Naive thymus-derived CD4-positive, alpha-beta T cell (primary cell): ENCODE measurements at regions not wholly inside any gene's neighbourhood (a gene's known extent, or its start where the extent isn't known, plus 50 kb on each side); places are given as distances from the start of the nearest gene placed in this dataset.

ENCODE experiments used
- ATAC-seq: fragments of 150-1000 bp; cut with Tn5 transposase; 2 replicates; pipeline ENCODE4 v1.10.0; 2021; ENCODE audit warnings: mild to moderate bottlenecking, moderate library complexity
- CTCF ChIA-PET: fragments of 350-600 bp; sonication (Branson Sonifier 250); formaldehyde crosslinking; loops from one replicate; lab custom pipeline; 2021; ENCODE audit warnings: antibody characterized with exemption; lab: Charles Lee
- POLR2A ChIA-PET: fragments of 350-600 bp; sonication (Branson Sonifier 250); formaldehyde crosslinking; loops from one replicate; lab custom pipeline; 2021; ENCODE audit warnings: antibody characterized with exemption, inconsistent platforms; lab: Charles Lee
- DNase-seq, 9 donors: peaks; one replicate each; pipeline versions ENCODE4 v3.0.0 to v3.0.0-alpha.2; 2020 to 2022; ENCODE audit warnings: mixed read lengths in 1 of 9
- H3K27ac ChIP-seq: one replicate; pipeline ENCODE4 v1.7.0; 2013; ENCODE audit warnings: mild to moderate bottlenecking, low read depth, low read length, moderate library complexity
- H3K27me3 ChIP-seq, 2 donors: one replicate each; pipeline ENCODE4 v1.7.0; 2013; ENCODE audit warnings: low read length in 2 of 2, mild to moderate bottlenecking in 2 of 2, moderate library complexity in 2 of 2; ENCODE audit not compliant: control insufficient read depth in 2 of 2, insufficient read depth in 2 of 2
- H3K36me3 ChIP-seq, 3 experiments: 1 replicate in 2 of 3; 2 replicates in 1 of 3; pipeline ENCODE4 v1.7.0; 2013; ENCODE audit warnings: low read length in 3 of 3, mild to moderate bottlenecking in 3 of 3, moderate library complexity in 1 of 3; ENCODE audit not compliant: insufficient read depth in 3 of 3, control insufficient read depth in 2 of 3
- H3K4me1 ChIP-seq, 2 donors: one replicate each; pipeline ENCODE4 v1.7.0; 2013; ENCODE audit warnings: low read length in 2 of 2, mild to moderate bottlenecking in 2 of 2, moderate library complexity in 1 of 2; ENCODE audit not compliant: control insufficient read depth in 2 of 2, insufficient read depth in 2 of 2
- H3K4me3 ChIP-seq: 2 replicates; pipeline ENCODE4 v1.7.0; 2013; ENCODE audit warnings: mild to moderate bottlenecking, low read length
- H3K9me3 ChIP-seq, 3 experiments: 1 replicate in 2 of 3; 2 replicates in 1 of 3; pipeline ENCODE4 v1.7.0; 2013; ENCODE audit warnings: low read length in 3 of 3; ENCODE audit not compliant: control insufficient read depth in 2 of 3
- H3K27ac Mint-ChIP-seq, 9 donors: one replicate each; pipeline ENCODE4 v1.8.0; 2020 to 2022; ENCODE audit warnings: mixed read lengths in 9 of 9, mild to moderate bottlenecking in 8 of 9, moderate library complexity in 5 of 9, inconsistent platforms in 2 of 9
- H3K27me3 Mint-ChIP-seq, 5 donors: one replicate each; pipeline ENCODE4 v1.8.0; 2021 to 2022; ENCODE audit warnings: mixed read lengths in 5 of 5, mild to moderate bottlenecking in 1 of 5
- H3K36me3 Mint-ChIP-seq, 5 donors: one replicate each; pipeline ENCODE4 v1.8.0; 2020 to 2022; ENCODE audit warnings: mixed read lengths in 5 of 5, mild to moderate bottlenecking in 3 of 5, inconsistent platforms in 1 of 5
- H3K4me1 Mint-ChIP-seq, 7 donors: one replicate each; pipeline ENCODE4 v1.8.0; 2020 to 2022; ENCODE audit warnings: mixed read lengths in 7 of 7, mild to moderate bottlenecking in 3 of 7, inconsistent platforms in 1 of 7
- H3K4me3 Mint-ChIP-seq, 10 donors: one replicate each; pipeline ENCODE4 v1.8.0; 2020 to 2022; ENCODE audit warnings: mild to moderate bottlenecking in 10 of 10, mixed read lengths in 10 of 10, moderate library complexity in 6 of 10, inconsistent platforms in 2 of 10
- H3K9me3 Mint-ChIP-seq, 11 donors: one replicate each; pipeline ENCODE4 v1.8.0; 2020 to 2022; ENCODE audit warnings: mixed read lengths in 11 of 11, mild to moderate bottlenecking in 4 of 11, inconsistent platforms in 1 of 11, moderate library complexity in 1 of 11
- intact Hi-C, 2 donors: fragments of 100-400 bp; cut with micrococcal nuclease; formaldehyde crosslinking; loops; one replicate each; pipeline ENCODE4 v1.15.1; 2023

GRCh38 chr13:60265566-60265965 is 101.8 kb upstream of the DIAPH3 start:
- no peak for DNase-seq
- peaks cover 0 to 3% (median 0%) of the 10 kb centered on the region in 7 donors for H3K4me1 Mint-ChIP-seq
- POLR2A ChIA-PET: no interaction called here
- H3K27me3 Mint-ChIP-seq: peaks cover 3 to 23% (median 17%) of the 10 kb centered on the region in 5 donors
- H3K27ac Mint-ChIP-seq: no peak overlapping the region
- no peaks in the 10 kb centered on the region for H3K4me1 ChIP-seq
- H3K27ac ChIP-seq: no peak overlapping the region
- H3K4me3 ChIP-seq: no peak overlapping the region
- ATAC-seq: no peak
- peaks cover 0 to 5% (median 0%) of the 10 kb centered on the region in 5 donors for H3K36me3 Mint-ChIP-seq
- H3K36me3 ChIP-seq: no peaks in the 10 kb centered on the region
- no peaks in the 10 kb centered on the region for H3K9me3 ChIP-seq
- CTCF ChIA-PET: no interaction called here
- H3K27me3 ChIP-seq: no peaks in the 10 kb centered on the region
- peaks cover 0 to 5% (median 3%) of the 10 kb centered on the region in 11 donors for H3K9me3 Mint-ChIP-seq
- H3K4me3 Mint-ChIP-seq: no peak overlapping the region
- intact Hi-C loops: loop anchor here in 1 of 2 donors (5.0 kb wide), 2 partner anchors 103 to 167 kb away; partner anchors contain the start of gene DIAPH3

- H3K4me1 Mint-ChIP-seq: peaks cover 0 to 3% (median 0%) of the 10 kb centered on the region in 7 donors
- H3K9me3 ChIP-seq: no peaks in the 10 kb centered on the region
- ATAC-seq: peak; percentile 58
- POLR2A ChIA-PET: interaction anchor here (0.6 kb wide), 1 partner anchor 272 kb away, joined by 3 read pairs; no protein-coding TSS in a partner anchor
- intact Hi-C loops: loop anchor here in 1 of 2 donors (2.0 to 5.0 kb wide), 3 partner anchors 105 to 165 kb away; partner anchors contain the start of genes DIAPH3 and TDRD3
- no peak overlapping the region for H3K4me3 Mint-ChIP-seq
- peaks cover 0 to 5% (median 1%) of the 10 kb centered on the region in 11 donors for H3K9me3 Mint-ChIP-seq
- H3K27me3 Mint-ChIP-seq: peaks cover 5 to 13% (median 11%) of the 10 kb centered on the region in 5 donors
- no peaks in the 10 kb centered on the region for H3K36me3 Mint-ChIP-seq
- H3K27ac Mint-ChIP-seq: no peak overlapping the region
- H3K27me3 ChIP-seq: no peaks in the 10 kb centered on the region
- peak overlapping the region; percentile 49 for H3K27ac ChIP-seq
- peak overlapping the region; percentile 79 for H3K4me3 ChIP-seq
- no peaks in the 10 kb centered on the region for H3K4me1 ChIP-seq
- peak in 6 of 9 donors; percentile 5 to 26 (median 14) for DNase-seq
- H3K36me3 ChIP-seq: no peaks in the 10 kb centered on the region
- CTCF ChIA-PET: no interaction called here
Measured at GRCh38 chr13:60267498-60268202, 103.9 kb upstream of the DIAPH3 start.

- no peaks in the 10 kb centered on the region for H3K4me1 ChIP-seq
- ChIA-PET CTCF (no interaction called here), POLR2A (interaction anchor here (0.6 kb wide), 1 partner anchor 271 kb away, joined by 3 read pairs; no protein-coding TSS in a partner anchor)
- no peaks in the 10 kb centered on the region for H3K36me3 Mint-ChIP-seq
- no peak overlapping the region for H3K27ac Mint-ChIP-seq
- H3K9me3 ChIP-seq: no peaks in the 10 kb centered on the region
- no peak for DNase-seq
- peaks cover 0 to 3% (median 0%) of the 10 kb centered on the region in 7 donors for H3K4me1 Mint-ChIP-seq
- no peaks in the 10 kb centered on the region for H3K27me3 ChIP-seq
- peaks cover under 1 to 8% (median 7%) of the 10 kb centered on the region in 5 donors for H3K27me3 Mint-ChIP-seq
- H3K4me3 ChIP-seq: peak overlapping the region; percentile 79
- intact Hi-C loops: loop anchor here in 1 of 2 donors (2.0 to 5.0 kb wide), 3 partner anchors 106 to 164 kb away; partner anchors contain the start of genes DIAPH3 and TDRD3
- peaks cover 0 to 2% (median under 1%) of the 10 kb centered on the region in 11 donors for H3K9me3 Mint-ChIP-seq
- no peak overlapping the region for H3K4me3 Mint-ChIP-seq
- ATAC-seq: no peak
- no peak overlapping the region for H3K27ac ChIP-seq
- H3K36me3 ChIP-seq: no peaks in the 10 kb centered on the region
Measured at GRCh38 chr13:60268203-60268555, 104.5 kb upstream of the DIAPH3 start.

- CTCF ChIA-PET: no interaction called here
- no peak for ATAC-seq
Measured at GRCh38 chr13:60273971-60274527, 110.3 kb upstream of the DIAPH3 start.

GRCh38 chr13:60274655-60275054 is 110.9 kb upstream of the DIAPH3 start:
- intact Hi-C loops: no loop called here
- Histone ChIP-seq H3K9me3 (no peaks in the 10 kb centered on the region), H3K36me3 (no peaks in the 10 kb centered on the region), H3K4me3 (no peak overlapping the region), H3K4me1 (no peaks in the 10 kb centered on the region), H3K27me3 (no peaks in the 10 kb centered on the region), H3K27ac (no peak overlapping the region)
- CTCF ChIA-PET: no interaction called here
- Mint-ChIP-seq H3K4me3 (no peak overlapping the region), H3K9me3 (peaks cover 0 to 12% (median 0%) of the 10 kb centered on the region in 11 donors), H3K27me3 (peaks cover 3 to 6% (median 4%) of the 10 kb centered on the region in 5 donors), H3K27ac (no peak overlapping the region), H3K36me3 (no peaks in the 10 kb centered on the region), H3K4me1 (no peaks in the 10 kb centered on the region)
- POLR2A ChIA-PET: no interaction called here
- no peak for ATAC-seq
- DNase-seq: no peak

More at GRCh38 chr13:60273971-60274527, 110.3 kb upstream of the DIAPH3 start:
- DNase-seq: no peak
- no peak overlapping the region for H3K27ac ChIP-seq
- no peaks in the 10 kb centered on the region for H3K36me3 ChIP-seq
- POLR2A ChIA-PET: no interaction called here
- Mint-ChIP-seq H3K27me3 (peaks cover 3 to 4% (median 4%) of the 10 kb centered on the region in 5 donors), H3K9me3 (peaks cover 0 to 12% (median 0%) of the 10 kb centered on the region in 11 donors), H3K4me3 (no peak overlapping the region), H3K27ac (no peak overlapping the region), H3K4me1 (no peaks in the 10 kb centered on the region), H3K36me3 (no peaks in the 10 kb centered on the region)
- no peaks in the 10 kb centered on the region for H3K27me3 ChIP-seq
- no peak overlapping the region for H3K4me3 ChIP-seq
- no peaks in the 10 kb centered on the region for H3K9me3 ChIP-seq
- intact Hi-C loops: no loop called here
- no peaks in the 10 kb centered on the region for H3K4me1 ChIP-seq

- no peaks in the 10 kb centered on the region for H3K9me3 ChIP-seq
- H3K36me3 Mint-ChIP-seq: no peaks in the 10 kb centered on the region
- H3K36me3 ChIP-seq: no peaks in the 10 kb centered on the region
- ATAC-seq: no peak
- ChIA-PET CTCF (no interaction called here), POLR2A (no interaction called here)
- H3K4me1 Mint-ChIP-seq: no peaks in the 10 kb centered on the region
- H3K27ac Mint-ChIP-seq: no peak overlapping the region
- H3K4me3 ChIP-seq: no peak overlapping the region
- H3K4me1 ChIP-seq: no peaks in the 10 kb centered on the region
- no peak for DNase-seq
- peaks cover 0 to 12% (median 0%) of the 10 kb centered on the region in 11 donors for H3K9me3 Mint-ChIP-seq
- intact Hi-C loops: no loop called here
- no peak overlapping the region for H3K27ac ChIP-seq
- no peak overlapping the region for H3K4me3 Mint-ChIP-seq
- no peaks in the 10 kb centered on the region for H3K27me3 ChIP-seq
- peaks cover 3 to 8% (median 4%) of the 10 kb centered on the region in 5 donors for H3K27me3 Mint-ChIP-seq
Measured at GRCh38 chr13:60275208-60275607, 111.5 kb upstream of the DIAPH3 start.
